Activated CD8-positive, alpha-beta memory T cell treated with anti-CD3 and anti-CD28 coated beads for 48 hours (primary cell): ENCODE measurements at regions not wholly inside any gene's neighbourhood (a gene's known extent, or its start where the extent isn't known, plus 50 kb on each side); places are given as distances from the start of the nearest gene placed in this dataset.

Source experiments
- DNase-seq, 3 experiments: peaks; one replicate each; pipeline ENCODE4 v3.0.0-alpha.2; 2020; ENCODE audit warnings: low read depth in 2 of 3, low spot score in 2 of 3

GRCh38 chr4:125511715-125512114 is 197.0 kb downstream of the FAT4 start:
- no peak for DNase-seq

GRCh38 chr4:125515016-125515415 is 200.3 kb downstream of the FAT4 start:
- no peak for DNase-seq

GRCh38 chr4:125517831-125518230 is 203.1 kb downstream of the FAT4 start:
- no peak for DNase-seq

- no peak for DNase-seq
Measured at GRCh38 chr4:125518281-125518680, 203.5 kb downstream of the FAT4 start.

- DNase-seq: no peak
Measured at GRCh38 chr4:125519371-125520146, 204.8 kb downstream of the FAT4 start.

- DNase-seq: no peak
Measured at GRCh38 chr4:125520258-125520990, 205.7 kb downstream of the FAT4 start.

- DNase-seq: no peak
Measured at GRCh38 chr4:125522588-125522987, 207.8 kb downstream of the FAT4 start.

- no peak for DNase-seq
Measured at GRCh38 chr4:125522992-125523391, 208.2 kb downstream of the FAT4 start.

GRCh38 chr4:125526420-125526819 is 211.7 kb downstream of the FAT4 start:
- DNase-seq: no peak

- DNase-seq: no peak
Measured at GRCh38 chr4:125527681-125528080, 212.9 kb downstream of the FAT4 start.

GRCh38 chr4:125529071-125529470 is 214.3 kb downstream of the FAT4 start:
- DNase-seq: no peak

GRCh38 chr4:125538670-125539069 is 223.9 kb downstream of the FAT4 start:
- DNase-seq: no peak

- no peak for DNase-seq
Measured at GRCh38 chr4:125539691-125540090, 224.9 kb downstream of the FAT4 start.

GRCh38 chr4:125541836-125542385 is 227.2 kb downstream of the FAT4 start:
- DNase-seq: no peak

GRCh38 chr4:125546272-125546671 is 231.5 kb downstream of the FAT4 start:
- DNase-seq: no peak

- DNase-seq: no peak
Measured at GRCh38 chr4:125547836-125548235, 233.1 kb downstream of the FAT4 start.

- no peak for DNase-seq
Measured at GRCh38 chr4:125550769-125551168, 236.0 kb downstream of the FAT4 start.

GRCh38 chr4:125551466-125551865 is 236.7 kb downstream of the FAT4 start:
- no peak for DNase-seq

- no peak for DNase-seq
Measured at GRCh38 chr4:125551967-125552366, 237.2 kb downstream of the FAT4 start.

GRCh38 chr4:125572601-125573000 is 257.8 kb downstream of the FAT4 start:
- no peak for DNase-seq

GRCh38 chr4:125573368-125573767 is 258.6 kb downstream of the FAT4 start:
- no peak for DNase-seq

GRCh38 chr4:125573786-125574185 is 259.0 kb downstream of the FAT4 start:
- no peak for DNase-seq
